HEK293T (cell line): ENCODE measurements at regions not wholly inside any gene's neighbourhood (a gene's known extent, or its start where the extent isn't known, plus 50 kb on each side); places are given as distances from the start of the nearest gene placed in this dataset.

Source experiments
- ARNT ChIP-seq: fragments of 450-650 bp; IDR thresholded peaks from 2 replicates; pipeline ENCODE4 v1.6.1; 2017; ENCODE audit warnings: mild to moderate bottlenecking
- SUZ12 ChIP-seq: fragments of 450-650 bp; IDR thresholded peaks from 2 replicates; pipeline ENCODE4 v1.6.1; 2016; ENCODE audit warnings: mild to moderate bottlenecking

DNA sequence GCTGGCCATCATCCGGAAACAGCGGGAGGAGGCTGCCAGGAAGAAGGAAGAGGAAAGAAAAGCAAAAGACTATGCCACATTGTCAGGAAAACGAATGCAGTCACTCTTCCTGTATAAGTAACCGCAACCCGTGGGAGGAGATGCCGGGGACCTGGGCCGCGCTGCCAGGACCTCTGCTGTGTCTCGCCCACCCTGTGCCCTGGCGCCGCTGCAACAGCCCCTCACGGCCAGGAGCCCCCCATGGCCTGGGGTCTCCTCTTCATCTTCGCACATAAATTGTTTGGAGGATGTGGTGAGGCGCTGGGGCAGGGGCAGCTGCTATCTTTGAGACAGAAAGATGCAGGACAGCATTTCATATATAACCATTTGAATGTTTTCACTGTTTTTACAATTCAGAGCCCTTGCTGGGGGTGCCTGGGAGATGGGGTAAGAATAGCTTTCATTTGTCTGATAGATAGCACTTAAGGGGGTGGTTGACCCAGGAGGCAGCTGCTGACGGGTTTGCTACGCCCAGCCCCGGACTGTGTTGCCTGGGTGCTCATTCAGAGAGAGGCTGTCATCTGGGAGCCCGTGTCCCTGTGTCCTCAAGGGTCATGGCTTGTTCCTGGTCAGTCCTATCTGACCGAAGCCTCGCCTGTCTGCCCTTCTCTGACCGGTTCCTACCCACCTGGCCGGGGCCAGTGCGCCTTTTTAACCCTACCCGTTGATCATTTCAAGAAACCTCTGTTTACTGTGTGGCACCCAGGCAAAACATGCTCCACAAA, 1067.7 kb upstream of the COX7C start:
- TF ChIP-seq ARNT (no peak), SUZ12 (no peak)
